ENCODE measurements at regions not wholly inside any gene's neighbourhood (a gene's known extent, or its start where the extent isn't known, plus 50 kb on each side); places are given as distances from the start of the nearest gene placed in this dataset.

GRCh38 chr17:77730376-77730775, 228.1 kb upstream of the TNRC6C start (continued):
- TF ChIP-seq CHD7 (IDR thresholded peaks at IDR 0.05; ENCODE audit: low read depth, low read length) = no peak
- TF ChIP-seq MTA1 (IDR thresholded peaks at IDR 0.05; ENCODE audit: borderline replicate concordance) = no peak
- no peak for TF ChIP-seq RREB1 (CRISPR knock-in tag; IDR thresholded peaks at IDR 0.05)
- TF ChIP-seq NCOR1 (IDR thresholded peaks at IDR 0.05) = no peak
